ENCODE measurements at regions not wholly inside any gene's neighbourhood (a gene's known extent, or its start where the extent isn't known, plus 50 kb on each side); places are given as distances from the start of the nearest gene placed in this dataset.

DNA sequence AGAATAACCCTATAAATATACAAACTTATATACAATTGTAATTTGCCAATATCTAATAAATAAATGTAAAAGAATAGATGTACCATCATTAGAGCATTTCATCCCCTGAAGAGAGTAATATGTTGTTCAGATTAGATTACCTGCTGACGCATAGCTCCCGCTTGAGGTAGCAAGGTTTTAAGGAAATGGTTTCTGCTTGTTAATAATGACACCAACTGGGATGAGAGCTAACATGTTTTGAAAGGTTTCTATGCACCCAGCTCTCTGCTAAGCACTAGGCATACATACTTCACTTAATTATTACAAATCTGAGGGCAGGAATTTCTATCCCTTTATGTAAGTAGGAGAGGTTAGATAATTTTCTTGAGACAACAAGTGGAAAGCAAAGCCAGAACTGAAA, 1003.3 kb upstream of the SORCS1 start:
- TF ChIP-seq, protein P1, sequence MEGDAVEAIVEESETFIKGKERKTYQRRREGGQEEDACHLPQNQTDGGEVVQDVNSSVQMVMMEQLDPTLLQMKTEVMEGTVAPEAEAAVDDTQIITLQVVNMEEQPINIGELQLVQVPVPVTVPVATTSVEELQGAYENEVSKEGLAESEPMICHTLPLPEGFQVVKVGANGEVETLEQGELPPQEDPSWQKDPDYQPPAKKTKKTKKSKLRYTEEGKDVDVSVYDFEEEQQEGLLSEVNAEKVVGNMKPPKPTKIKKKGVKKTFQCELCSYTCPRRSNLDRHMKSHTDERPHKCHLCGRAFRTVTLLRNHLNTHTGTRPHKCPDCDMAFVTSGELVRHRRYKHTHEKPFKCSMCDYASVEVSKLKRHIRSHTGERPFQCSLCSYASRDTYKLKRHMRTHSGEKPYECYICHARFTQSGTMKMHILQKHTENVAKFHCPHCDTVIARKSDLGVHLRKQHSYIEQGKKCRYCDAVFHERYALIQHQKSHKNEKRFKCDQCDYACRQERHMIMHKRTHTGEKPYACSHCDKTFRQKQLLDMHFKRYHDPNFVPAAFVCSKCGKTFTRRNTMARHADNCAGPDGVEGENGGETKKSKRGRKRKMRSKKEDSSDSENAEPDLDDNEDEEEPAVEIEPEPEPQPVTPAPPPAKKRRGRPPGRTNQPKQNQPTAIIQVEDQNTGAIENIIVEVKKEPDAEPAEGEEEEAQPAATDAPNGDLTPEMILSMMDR (IDR thresholded peaks at IDR 0.05), result no peak
- TF ChIP-seq POLR2A (IDR thresholded peaks at IDR 0.05; ENCODE audit: low read depth), result no peak
